ENCODE measurements at regions not wholly inside any gene's neighbourhood (a gene's known extent, or its start where the extent isn't known, plus 50 kb on each side); places are given as distances from the start of the nearest gene placed in this dataset.
A peak's percentile ranks its signal among the peaks of the same experiment; 100 is the strongest.
"Not testable (repeated sequence)": the region's sequence is repeated elsewhere in the genome, so short reads cannot be mapped to it uniquely, and the experiment has no call there.

DNA sequence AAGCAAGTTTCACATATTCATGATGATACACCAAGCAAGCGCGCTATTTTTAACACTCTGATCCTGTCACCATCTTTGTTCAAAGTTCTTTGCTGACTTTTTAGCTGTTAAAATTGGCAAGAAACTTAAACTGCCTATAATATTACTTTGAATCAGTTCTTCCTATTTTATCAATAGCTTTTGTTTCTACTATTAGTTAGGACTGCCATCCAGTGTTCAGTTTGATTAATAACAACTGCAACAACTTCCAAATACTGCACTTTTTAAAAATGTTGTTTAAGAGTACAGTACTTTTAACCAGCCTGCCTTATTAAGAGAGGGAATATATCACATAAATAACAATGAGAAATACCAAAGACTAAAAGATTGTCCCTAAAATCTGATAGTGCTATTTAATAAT is 614.3 kb downstream of the FAM133A start:
- 47 to 57% methylated on average over 2 of the region's 2 CpGs for WGBS, 2 donors
- peaks cover 0 to 5% (median 0%) of the 10 kb centered on the region in 4 donors for H3K9me3 ChIP-seq (ENCODE audit: control insufficient read depth in 4 of 4, insufficient read depth in 3 of 4, low read length in 3 of 4)
- no peak overlapping the region for H3K27ac ChIP-seq (ENCODE audit: low read depth in 1 of 2, low read length in 1 of 2)
- no peaks in the 10 kb centered on the region for H3K4me1 ChIP-seq (ENCODE audit: control insufficient read depth in 5 of 5, insufficient read depth in 5 of 5, low read length in 5 of 5)
- ATAC-seq (ENCODE audit: insufficient read depth, low FRiP score): no peak
- H3K36me3 ChIP-seq (ENCODE audit: control insufficient read depth in 4 of 4, insufficient read depth in 4 of 4, low read length in 4 of 4): no peaks in the 10 kb centered on the region
- H3K9ac ChIP-seq (ENCODE audit: insufficient read depth in 1 of 2, low read length in 2 of 2): no peak overlapping the region
- H3K4me3 ChIP-seq: no peak overlapping the region
- H3K27me3 ChIP-seq (ENCODE audit: control insufficient read depth in 3 of 3, insufficient read depth in 3 of 3, low read length in 2 of 3): peaks cover 0 to 12% (median 3%) of the 10 kb centered on the region in 3 donors
- DNase-seq: peak in 1 of 3 donors; percentile 1
- TF ChIP-seq, protein P1, sequence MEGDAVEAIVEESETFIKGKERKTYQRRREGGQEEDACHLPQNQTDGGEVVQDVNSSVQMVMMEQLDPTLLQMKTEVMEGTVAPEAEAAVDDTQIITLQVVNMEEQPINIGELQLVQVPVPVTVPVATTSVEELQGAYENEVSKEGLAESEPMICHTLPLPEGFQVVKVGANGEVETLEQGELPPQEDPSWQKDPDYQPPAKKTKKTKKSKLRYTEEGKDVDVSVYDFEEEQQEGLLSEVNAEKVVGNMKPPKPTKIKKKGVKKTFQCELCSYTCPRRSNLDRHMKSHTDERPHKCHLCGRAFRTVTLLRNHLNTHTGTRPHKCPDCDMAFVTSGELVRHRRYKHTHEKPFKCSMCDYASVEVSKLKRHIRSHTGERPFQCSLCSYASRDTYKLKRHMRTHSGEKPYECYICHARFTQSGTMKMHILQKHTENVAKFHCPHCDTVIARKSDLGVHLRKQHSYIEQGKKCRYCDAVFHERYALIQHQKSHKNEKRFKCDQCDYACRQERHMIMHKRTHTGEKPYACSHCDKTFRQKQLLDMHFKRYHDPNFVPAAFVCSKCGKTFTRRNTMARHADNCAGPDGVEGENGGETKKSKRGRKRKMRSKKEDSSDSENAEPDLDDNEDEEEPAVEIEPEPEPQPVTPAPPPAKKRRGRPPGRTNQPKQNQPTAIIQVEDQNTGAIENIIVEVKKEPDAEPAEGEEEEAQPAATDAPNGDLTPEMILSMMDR (IDR thresholded peaks at IDR 0.05; ENCODE audit: control extremely low read depth, extremely low read depth): no peak

DNA sequence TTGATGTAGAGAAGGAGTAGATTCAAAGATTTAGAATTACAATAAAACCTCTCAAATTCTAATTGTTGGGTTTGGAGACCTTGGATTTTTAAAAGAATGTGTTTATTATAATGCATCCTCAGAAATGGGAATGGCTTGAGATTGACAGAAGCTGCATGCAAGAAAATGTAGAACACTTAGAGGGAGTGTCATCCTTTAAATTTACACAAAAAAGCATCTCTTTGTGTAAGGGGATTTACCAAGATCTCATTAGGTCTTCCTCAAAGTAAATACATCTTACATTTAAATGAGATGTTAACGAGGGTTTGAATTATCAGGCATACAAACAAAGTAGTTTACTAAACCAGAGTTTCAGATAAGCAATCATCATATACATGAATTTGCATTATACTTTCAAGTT is 615.0 kb downstream of the FAM133A start:
- ATAC-seq (ENCODE audit: insufficient read depth, low FRiP score): no peak
- 31 to 48% methylated on average over 1 of the region's 1 CpG for WGBS, 2 donors
- no peak overlapping the region for H3K27ac ChIP-seq (ENCODE audit: low read depth in 1 of 2, low read length in 1 of 2)
- H3K4me1 ChIP-seq (ENCODE audit: control insufficient read depth in 5 of 5, insufficient read depth in 5 of 5, low read length in 5 of 5): no peaks in the 10 kb centered on the region
- DNase-seq: no peak
- H3K27me3 ChIP-seq (ENCODE audit: control insufficient read depth in 3 of 3, insufficient read depth in 3 of 3, low read length in 2 of 3): peaks cover 0 to 12% (median 3%) of the 10 kb centered on the region in 3 donors
- peaks cover 0 to 5% (median 0%) of the 10 kb centered on the region in 4 donors for H3K9me3 ChIP-seq (ENCODE audit: control insufficient read depth in 4 of 4, insufficient read depth in 3 of 4, low read length in 3 of 4)
- H3K4me3 ChIP-seq: no peak overlapping the region
- H3K9ac ChIP-seq (ENCODE audit: insufficient read depth in 1 of 2, low read length in 2 of 2): no peak overlapping the region
- TF ChIP-seq, protein P1 (IDR thresholded peaks at IDR 0.05; ENCODE audit: control extremely low read depth, extremely low read depth): no peak
- no peaks in the 10 kb centered on the region for H3K36me3 ChIP-seq (ENCODE audit: control insufficient read depth in 4 of 4, insufficient read depth in 4 of 4, low read length in 4 of 4)

DNA sequence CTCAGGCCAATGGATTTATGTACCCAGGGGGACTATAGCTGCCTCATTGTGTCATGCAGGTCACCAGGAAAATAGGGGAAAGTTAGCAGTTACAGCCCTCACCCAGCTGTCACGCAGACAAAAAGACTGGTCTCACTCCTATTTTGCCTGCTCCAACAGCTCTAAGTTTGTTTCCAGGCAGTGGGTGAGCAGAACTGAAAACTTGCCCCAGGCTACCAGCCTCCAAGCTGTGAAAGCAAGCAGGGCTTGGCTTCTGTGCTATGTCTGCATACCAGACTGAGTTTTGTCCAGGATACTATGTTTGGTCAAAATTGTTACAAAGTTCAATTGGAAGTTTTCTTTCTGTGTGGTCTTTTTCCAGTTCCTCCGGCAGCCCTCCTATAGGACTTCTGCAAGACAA is 628.4 kb downstream of the FAM133A start:
- Histone ChIP-seq H3K9ac (ENCODE audit: insufficient read depth in 1 of 2, low read length in 2 of 2) (no peak overlapping the region), H3K27ac (ENCODE audit: low read depth in 1 of 2, low read length in 1 of 2) (no peak overlapping the region), H3K27me3 (ENCODE audit: control insufficient read depth in 3 of 3, insufficient read depth in 3 of 3, low read length in 2 of 3) (no peaks in the 10 kb centered on the region), H3K4me3 (no peak overlapping the region), H3K9me3 (ENCODE audit: control insufficient read depth in 4 of 4, insufficient read depth in 3 of 4, low read length in 3 of 4) (peaks cover 0 to 13% (median 2%) of the 10 kb centered on the region in 4 donors), H3K4me1 (ENCODE audit: control insufficient read depth in 5 of 5, insufficient read depth in 5 of 5, low read length in 5 of 5) (no peaks in the 10 kb centered on the region), H3K36me3 (ENCODE audit: control insufficient read depth in 4 of 4, insufficient read depth in 4 of 4, low read length in 4 of 4) (no peaks in the 10 kb centered on the region)
- TF ChIP-seq, protein P1 (IDR thresholded peaks at IDR 0.05; ENCODE audit: control extremely low read depth, extremely low read depth): no peak
- WGBS, 2 donors: 85 to 96% methylated on average over 2 of the region's 2 CpGs
- DNase-seq (no peak), ATAC-seq (ENCODE audit: insufficient read depth, low FRiP score) (no peak)

DNA sequence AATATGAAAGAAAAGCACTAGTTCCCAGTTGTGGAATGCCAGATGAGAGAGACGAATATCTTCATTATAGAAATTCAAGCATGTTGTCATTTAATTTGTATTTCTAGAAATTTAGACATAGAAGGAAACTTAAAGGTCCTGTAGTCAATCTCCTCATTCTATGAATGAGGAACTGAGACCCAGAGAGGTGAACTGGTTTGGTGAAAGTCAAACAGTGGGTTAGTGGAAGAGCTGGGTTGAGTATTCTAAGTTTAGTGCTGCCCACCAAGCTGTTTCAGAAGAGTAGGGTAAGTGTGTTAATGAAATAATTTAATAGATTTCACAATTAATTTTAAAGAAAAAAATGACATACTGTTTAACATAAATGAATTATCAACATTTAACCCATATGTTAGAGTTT is 655.2 kb downstream of the FAM133A start:
- Histone ChIP-seq H3K9me3 (ENCODE audit: control insufficient read depth in 4 of 4, insufficient read depth in 3 of 4, low read length in 3 of 4) (no peaks in the 10 kb centered on the region), H3K9ac (ENCODE audit: insufficient read depth in 1 of 2, low read length in 2 of 2) (no peak overlapping the region), H3K4me3 (no peak overlapping the region), H3K4me1 (ENCODE audit: control insufficient read depth in 5 of 5, insufficient read depth in 5 of 5, low read length in 5 of 5) (no peaks in the 10 kb centered on the region), H3K27me3 (ENCODE audit: control insufficient read depth in 3 of 3, insufficient read depth in 3 of 3, low read length in 2 of 3) (no peaks in the 10 kb centered on the region), H3K36me3 (ENCODE audit: control insufficient read depth in 4 of 4, insufficient read depth in 4 of 4, low read length in 4 of 4) (no peaks in the 10 kb centered on the region), H3K27ac (ENCODE audit: low read depth in 1 of 2, low read length in 1 of 2) (no peak overlapping the region)
- TF ChIP-seq, protein P1 (IDR thresholded peaks at IDR 0.05; ENCODE audit: control extremely low read depth, extremely low read depth): no peak
- 78 to 79% methylated on average over 1 of the region's 1 CpG for WGBS, 2 donors
- ATAC-seq (ENCODE audit: insufficient read depth, low FRiP score) (no peak), DNase-seq (no peak)

DNA sequence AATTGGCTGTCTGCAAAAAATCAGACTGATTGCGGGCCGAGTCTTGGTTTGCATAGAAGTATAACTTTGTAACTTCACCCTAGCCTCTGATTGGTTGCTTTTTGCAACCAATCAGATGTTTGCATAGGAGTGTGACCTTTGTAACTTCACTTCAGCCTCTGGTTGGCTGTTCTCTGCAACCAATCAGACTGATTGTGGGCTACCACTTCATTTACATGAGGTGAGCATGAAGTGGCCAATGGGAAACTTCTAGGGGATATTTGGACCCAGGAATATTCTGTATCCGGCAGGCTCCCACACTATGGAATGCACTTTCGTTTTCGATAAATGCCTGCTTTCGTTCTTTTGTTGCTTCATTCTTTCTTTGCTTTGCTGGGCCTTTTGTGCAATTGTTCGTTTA is 667.7 kb downstream of the FAM133A start:
- ATAC-seq (ENCODE audit: insufficient read depth, low FRiP score); H3K27me3 ChIP-seq (ENCODE audit: control insufficient read depth in 3 of 3, insufficient read depth in 3 of 3, low read length in 2 of 3); H3K4me3 ChIP-seq; H3K9me3 ChIP-seq (ENCODE audit: control insufficient read depth in 4 of 4, insufficient read depth in 3 of 4, low read length in 3 of 4); H3K9ac ChIP-seq (ENCODE audit: insufficient read depth in 1 of 2, low read length in 2 of 2); H3K4me1 ChIP-seq (ENCODE audit: control insufficient read depth in 5 of 5, insufficient read depth in 5 of 5, low read length in 5 of 5); H3K27ac ChIP-seq (ENCODE audit: low read depth in 1 of 2, low read length in 1 of 2); H3K36me3 ChIP-seq (ENCODE audit: control insufficient read depth in 4 of 4, insufficient read depth in 4 of 4, low read length in 4 of 4); DNase-seq: not testable (repeated sequence)
- WGBS, 2 donors: 90 to 91% methylated on average over 7 of the region's 7 CpGs

Measured in lung (tissue), 11 donors.